DND-41 (cell line): ENCODE measurements at regions not wholly inside any gene's neighbourhood (a gene's known extent, or its start where the extent isn't known, plus 50 kb on each side); places are given as distances from the start of the nearest gene placed in this dataset.

Source experiments
- CTCF ChIP-seq: IDR thresholded peaks from 2 replicates; pipeline ENCODE4 v1.5.1; 2012; ENCODE audit warnings: borderline replicate concordance, low read length, moderate library complexity, mild to moderate bottlenecking; ENCODE audit not compliant: poor library complexity, severe bottlenecking; ENCODE audit errors: extremely low read depth
- EZH2 ChIP-seq: IDR thresholded peaks from 3 replicates; pipeline ENCODE4 v1.6.1; 2012; ENCODE audit warnings: borderline replicate concordance, low read depth, mild to moderate bottlenecking, moderate library complexity, low read length, inconsistent platforms; ENCODE audit not compliant: severe bottlenecking

- TF ChIP-seq CTCF (no peak), EZH2 (no peak)
These were observed 556.9 kb upstream of the NUDT12 start for GRCh38 chr5:104119529-104119928.
